22Rv1 (cell line): ENCODE measurements at regions not wholly inside any gene's neighbourhood (a gene's known extent, or its start where the extent isn't known, plus 50 kb on each side); places are given as distances from the start of the nearest gene placed in this dataset.

Experiments
- H3K27ac ChIP-seq: fragments of 450-650 bp; 2 replicates; pipeline ENCODE4 v1.5.1; 2017
- CTCF ChIP-seq: fragments of 450-650 bp; IDR thresholded peaks from 2 replicates; pipeline ENCODE4 v1.5.1; 2017; ENCODE audit warnings: mild to moderate bottlenecking
- ZFX ChIP-seq: fragments of 450-650 bp; IDR thresholded peaks from 2 replicates; pipeline ENCODE4 v1.6.1; 2017; ENCODE audit warnings: antibody characterized with exemption, borderline replicate concordance

DNA sequence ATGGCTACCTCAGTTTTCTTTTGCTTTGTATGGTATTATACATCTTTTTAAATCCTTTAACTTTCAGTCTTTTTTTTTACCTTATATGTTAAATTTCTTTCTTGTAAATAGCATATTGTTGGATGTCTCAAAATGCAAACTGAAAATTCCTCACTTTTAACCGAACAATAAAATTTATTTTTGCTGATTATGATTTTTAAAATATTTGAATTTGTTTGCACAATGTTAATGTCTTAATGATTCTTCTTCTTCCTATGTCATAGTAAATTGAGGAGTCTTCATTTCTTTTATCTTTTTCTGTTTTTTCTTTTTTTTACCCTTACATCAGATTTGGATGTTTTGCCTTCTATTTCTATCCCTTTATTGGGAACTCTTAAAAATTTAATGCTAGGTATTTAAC, 574.2 kb upstream of the CDH4 start:
- no peak for TF ChIP-seq CTCF
- TF ChIP-seq ZFX = no peak
- no peak overlapping the region for H3K27ac ChIP-seq

DNA sequence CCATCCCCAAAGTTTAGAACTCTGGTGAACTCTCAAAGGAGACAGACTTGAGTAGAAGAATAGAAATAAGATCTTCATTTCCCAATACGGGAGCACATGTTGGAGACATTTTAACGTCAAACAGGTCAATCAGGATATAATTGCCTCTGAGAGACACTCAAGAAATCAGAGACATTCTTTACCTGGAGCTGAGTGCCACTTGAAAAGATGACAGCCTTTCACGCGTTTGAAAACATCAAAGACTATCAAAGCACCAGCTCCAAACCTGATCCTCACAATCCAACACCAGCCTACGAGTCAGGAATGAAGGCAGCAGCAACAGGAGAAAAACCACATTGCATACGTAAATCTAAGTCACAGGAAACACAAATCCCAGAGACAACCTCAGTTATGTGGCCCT, 571.5 kb upstream of the CDH4 start:
- TF ChIP-seq CTCF (no peak), ZFX (no peak)
- no peak overlapping the region for H3K27ac ChIP-seq

GRCh38 chr20:60687213-60687612, 564.8 kb upstream of the CDH4 start:
- no peak for TF ChIP-seq CTCF
- TF ChIP-seq ZFX = no peak
- H3K27ac ChIP-seq = no peak overlapping the region

DNA sequence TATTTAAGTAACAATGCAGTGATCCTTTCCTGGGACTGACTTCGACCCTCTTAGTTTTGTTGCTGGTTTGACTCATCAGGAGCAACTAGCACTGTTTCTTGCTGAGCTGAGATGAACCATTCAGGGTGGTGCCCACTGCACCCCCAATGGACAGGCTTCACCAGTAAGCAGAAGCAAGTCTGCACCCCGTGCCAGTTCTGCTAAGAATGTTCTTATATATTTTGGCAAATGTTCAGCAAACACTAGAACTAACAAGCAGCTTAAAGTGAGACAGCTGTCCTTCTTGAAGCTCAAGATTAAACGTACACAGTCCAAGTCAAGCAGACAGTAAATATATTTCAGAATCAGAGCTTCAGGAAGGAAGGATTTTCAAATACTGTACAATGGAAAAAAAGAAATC, 561.3 kb upstream of the CDH4 start:
- H3K27ac ChIP-seq = no peak overlapping the region
- TF ChIP-seq ZFX (no peak), CTCF (no peak)

GRCh38 chr20:60691966-60692615, 560.0 kb upstream of the CDH4 start:
- H3K27ac ChIP-seq = no peak overlapping the region
- TF ChIP-seq CTCF (no peak), ZFX (no peak)

DNA sequence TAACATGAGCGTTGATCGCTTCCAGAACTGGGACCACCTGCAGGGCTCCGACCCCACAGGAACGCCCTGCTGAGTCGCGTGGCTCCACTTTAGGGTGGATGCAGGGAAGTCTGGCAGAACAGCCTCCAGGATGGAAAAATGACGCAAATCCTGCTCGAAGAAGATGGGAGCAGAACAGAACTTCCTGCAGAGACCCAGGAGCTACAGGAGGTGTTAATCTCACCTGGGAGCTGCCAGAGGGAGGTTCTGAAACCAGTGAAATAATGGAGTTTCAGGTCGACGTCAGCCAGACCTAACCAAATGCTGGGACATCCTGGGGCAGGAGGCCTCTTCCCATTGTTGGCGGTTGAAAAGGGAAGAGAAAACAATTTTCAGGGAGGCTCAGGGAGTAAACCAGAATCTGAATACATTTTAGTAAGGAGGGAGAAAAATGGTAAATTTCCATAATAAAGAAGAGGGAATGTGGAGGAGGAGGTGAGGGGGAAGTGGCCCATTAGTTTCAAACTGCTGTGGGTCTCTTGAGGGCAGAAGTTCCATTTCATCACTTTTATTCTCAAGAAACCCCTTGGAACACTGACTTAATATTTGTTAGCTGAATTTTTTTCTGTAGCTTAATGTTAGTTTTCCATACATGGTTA, 558.4 kb upstream of the CDH4 start:
- H3K27ac ChIP-seq = no peak overlapping the region
- no peak for TF ChIP-seq CTCF
- TF ChIP-seq ZFX = no peak

DNA sequence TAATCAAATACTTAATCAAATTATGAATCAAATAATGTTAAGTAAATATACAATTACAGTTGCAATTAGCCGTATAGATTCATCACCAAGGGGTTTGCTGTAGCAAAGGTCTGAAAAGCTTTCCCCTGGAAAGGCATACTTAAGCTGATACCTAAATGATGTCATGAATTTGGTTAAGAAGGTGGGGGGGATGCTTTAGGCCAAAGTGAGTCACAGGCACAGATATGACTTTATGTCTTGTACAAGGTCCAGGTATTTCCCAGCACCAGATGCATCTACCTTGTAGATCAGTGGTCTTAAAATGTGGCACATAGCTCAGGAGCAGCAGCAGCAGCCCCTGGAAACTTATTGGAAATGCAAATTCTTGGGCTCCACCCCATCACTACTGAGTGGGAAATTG, 557.3 kb upstream of the CDH4 start:
- H3K27ac ChIP-seq = no peak overlapping the region
- TF ChIP-seq CTCF (no peak), ZFX (no peak)
